ENCODE measurements at regions not wholly inside any gene's neighbourhood (a gene's known extent, or its start where the extent isn't known, plus 50 kb on each side); places are given as distances from the start of the nearest gene placed in this dataset.

GRCh38 chr6:118761645-118762044 lies 110.3 kb upstream of the CEP85L start:
- TF ChIP-seq POLR2AphosphoS5 (IDR thresholded peaks at IDR 0.05; ENCODE audit: low read depth, low read length) (no peak), REST (IDR thresholded peaks at IDR 0.05; ENCODE audit: insufficient read depth in 1 of 2, low read depth in 2 of 2, low read length in 2 of 2) (no peak), FOXP2 (optimal IDR thresholded peaks at IDR 0.05; ENCODE audit: borderline replicate concordance, extremely low read depth, extremely low read length, insufficient read depth) (no peak), SIN3A (IDR thresholded peaks at IDR 0.05; ENCODE audit: borderline replicate concordance, insufficient read depth, low read length) (no peak)

Measured in PFSK-1 (cell line).